ENCODE measurements at regions not wholly inside any gene's neighbourhood (a gene's known extent, or its start where the extent isn't known, plus 50 kb on each side); places are given as distances from the start of the nearest gene placed in this dataset.
"Not testable (repeated sequence)": the region's sequence is repeated elsewhere in the genome, so short reads cannot be mapped to it uniquely, and the experiment has no call there.

GRCh38 chr20:50356962-50357782, 153.0 kb upstream of the PTPN1 start:
- DNase-seq (no peak), ATAC-seq (no peak)
- H3K9me3 ChIP-seq (ENCODE audit: control insufficient read depth, low read length, poor library complexity, severe bottlenecking) = no peaks in the 10 kb centered on the region
- Mint-ChIP-seq H3K27me3 (peaks cover 29% of the 10 kb centered on the region), H3K4me1 (peaks cover 10% of the 10 kb centered on the region), H3K27ac (peak overlapping the region; percentile 27), H3K36me3 (ENCODE audit: low read depth) (peaks cover 4% of the 10 kb centered on the region), H3K4me3 (no peak overlapping the region)

- ATAC-seq = no peak
- peaks cover 4% of the 10 kb centered on the region for H3K36me3 Mint-ChIP-seq (ENCODE audit: low read depth)
- peaks cover 10% of the 10 kb centered on the region for H3K4me1 Mint-ChIP-seq
These were observed 152.4 kb upstream of the PTPN1 start for GRCh38 chr20:50357783-50358161.

DNA sequence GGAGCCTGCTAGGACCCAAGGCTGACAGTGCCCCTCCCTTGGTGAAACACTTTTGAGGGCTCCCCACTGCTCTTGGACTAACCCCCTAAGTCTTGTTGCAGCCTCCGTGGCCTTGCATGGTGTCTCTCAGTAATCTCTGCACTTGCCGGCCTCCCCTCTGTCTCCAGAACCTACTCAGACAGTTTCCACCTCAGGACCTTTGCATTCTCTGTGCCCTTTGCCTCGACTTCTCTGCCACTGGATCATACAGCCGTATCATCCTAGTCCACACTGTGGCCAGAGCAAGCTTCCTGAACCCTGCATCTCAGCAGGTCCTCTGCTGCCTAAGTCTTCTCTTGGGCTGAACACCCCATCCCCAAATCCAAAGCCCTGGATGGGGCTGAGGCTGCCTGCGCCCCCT, 152.0 kb upstream of the PTPN1 start:
- H3K36me3 Mint-ChIP-seq (ENCODE audit: low read depth) = peaks cover 4% of the 10 kb centered on the region
- H3K27me3 Mint-ChIP-seq = peaks cover 19% of the 10 kb centered on the region
- H3K9me3 ChIP-seq (ENCODE audit: control insufficient read depth, low read length, poor library complexity, severe bottlenecking) = no peaks in the 10 kb centered on the region
- H3K4me1 Mint-ChIP-seq = peaks cover 8% of the 10 kb centered on the region
- DNase-seq = no peak
- no peak for ATAC-seq
- no peak overlapping the region for H3K27ac Mint-ChIP-seq
- no peak overlapping the region for H3K4me3 Mint-ChIP-seq

More at GRCh38 chr20:50357783-50358161, 152.4 kb upstream of the PTPN1 start:
- no peaks in the 10 kb centered on the region for H3K9me3 ChIP-seq (ENCODE audit: control insufficient read depth, low read length, poor library complexity, severe bottlenecking)
- H3K4me3 Mint-ChIP-seq = no peak overlapping the region
- H3K27ac Mint-ChIP-seq = no peak overlapping the region
- no peak for DNase-seq
- H3K27me3 Mint-ChIP-seq = peaks cover 23% of the 10 kb centered on the region

GRCh38 chr20:50358971-50359370, 151.2 kb upstream of the PTPN1 start:
- ATAC-seq (no peak), DNase-seq (no peak)
- peaks cover 4% of the 10 kb centered on the region for H3K36me3 Mint-ChIP-seq (ENCODE audit: low read depth)
- peaks cover 23% of the 10 kb centered on the region for H3K27me3 Mint-ChIP-seq
- no peaks in the 10 kb centered on the region for H3K9me3 ChIP-seq (ENCODE audit: control insufficient read depth, low read length, poor library complexity, severe bottlenecking)
- peaks cover 7% of the 10 kb centered on the region for H3K4me1 Mint-ChIP-seq
- H3K4me3 Mint-ChIP-seq = no peak overlapping the region
- no peak overlapping the region for H3K27ac Mint-ChIP-seq

- H3K27me3 Mint-ChIP-seq = peaks cover 28% of the 10 kb centered on the region
- H3K4me1 Mint-ChIP-seq = peaks cover 7% of the 10 kb centered on the region
- H3K27ac Mint-ChIP-seq = no peak overlapping the region
These were observed 150.5 kb upstream of the PTPN1 start for GRCh38 chr20:50359607-50360217.

DNA sequence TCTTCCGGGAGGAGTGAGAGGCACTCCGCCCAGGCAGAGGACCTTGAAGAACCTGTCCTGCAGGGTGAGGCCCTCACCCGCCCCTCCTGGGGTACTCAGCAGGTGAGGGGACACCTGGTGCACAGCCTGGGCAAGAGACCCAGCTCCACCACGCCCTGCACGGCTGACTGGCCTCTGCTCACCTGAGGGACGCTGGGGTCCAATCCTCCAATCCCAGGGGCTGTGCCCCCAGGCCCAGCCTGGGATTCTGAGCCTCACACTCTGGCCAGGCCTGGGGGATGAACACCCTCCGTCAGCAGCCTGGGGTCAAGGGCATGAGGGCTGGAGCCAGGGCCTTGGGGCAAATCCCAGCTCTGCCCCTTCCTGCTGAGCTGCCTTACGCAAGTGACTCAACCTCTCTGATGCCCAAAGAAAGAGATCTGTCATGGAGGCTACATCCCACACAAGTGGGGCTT, 149.9 kb upstream of the PTPN1 start:
- ATAC-seq (no peak), DNase-seq (no peak)
- H3K27ac Mint-ChIP-seq = no peak overlapping the region
- H3K9me3 ChIP-seq (ENCODE audit: control insufficient read depth, low read length, poor library complexity, severe bottlenecking) = no peaks in the 10 kb centered on the region
- H3K27me3 Mint-ChIP-seq = peaks cover 28% of the 10 kb centered on the region
- H3K36me3 Mint-ChIP-seq (ENCODE audit: low read depth) = peaks cover 4% of the 10 kb centered on the region
- peaks cover 7% of the 10 kb centered on the region for H3K4me1 Mint-ChIP-seq
- no peak overlapping the region for H3K4me3 Mint-ChIP-seq

More at GRCh38 chr20:50359607-50360217, 150.5 kb upstream of the PTPN1 start:
- ATAC-seq (no peak), DNase-seq (no peak)
- H3K36me3 Mint-ChIP-seq (ENCODE audit: low read depth) = peaks cover 4% of the 10 kb centered on the region
- no peaks in the 10 kb centered on the region for H3K9me3 ChIP-seq (ENCODE audit: control insufficient read depth, low read length, poor library complexity, severe bottlenecking)
- H3K4me3 Mint-ChIP-seq = no peak overlapping the region

GRCh38 chr20:50360921-50361320, 149.3 kb upstream of the PTPN1 start:
- no peak for ATAC-seq
- H3K27me3 Mint-ChIP-seq = peaks cover 28% of the 10 kb centered on the region
- H3K4me3 Mint-ChIP-seq = no peak overlapping the region
- no peaks in the 10 kb centered on the region for H3K9me3 ChIP-seq (ENCODE audit: control insufficient read depth, low read length, poor library complexity, severe bottlenecking)
- peaks cover 5% of the 10 kb centered on the region for H3K4me1 Mint-ChIP-seq
- H3K27ac Mint-ChIP-seq = no peak overlapping the region
- H3K36me3 Mint-ChIP-seq (ENCODE audit: low read depth) = peaks cover 4% of the 10 kb centered on the region
- DNase-seq = no peak

- not testable (repeated sequence) for H3K9me3 ChIP-seq (ENCODE audit: control insufficient read depth, low read length, poor library complexity, severe bottlenecking); H3K36me3 Mint-ChIP-seq (ENCODE audit: low read depth); H3K4me3 Mint-ChIP-seq; DNase-seq; H3K27ac Mint-ChIP-seq; ATAC-seq
- peaks cover 13% of the 10 kb centered on the region for H3K4me1 Mint-ChIP-seq
- H3K27me3 Mint-ChIP-seq = peaks cover 28% of the 10 kb centered on the region
These were observed 148.0 kb upstream of the PTPN1 start for GRCh38 chr20:50362177-50362576.

DNA sequence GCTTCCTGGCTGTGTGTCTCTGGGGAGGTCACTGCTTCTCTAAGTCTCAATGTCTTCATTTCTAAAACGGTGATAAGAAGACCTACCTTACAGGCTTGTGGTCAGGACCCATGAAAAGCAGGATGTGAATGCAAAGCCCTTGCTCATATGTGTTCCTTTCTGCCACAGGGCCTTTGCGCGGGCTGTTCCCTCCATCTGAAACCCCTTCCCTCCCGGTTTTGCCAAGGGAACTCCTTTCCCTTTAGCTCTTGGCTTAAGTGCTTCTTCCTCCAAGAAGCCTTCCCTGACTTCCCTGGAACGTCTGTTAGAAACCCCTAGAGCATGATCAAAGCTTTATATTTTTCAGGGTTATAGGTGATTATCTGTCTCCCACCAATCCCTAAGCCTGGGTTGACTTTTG, 147.2 kb upstream of the PTPN1 start:
- Mint-ChIP-seq H3K36me3 (ENCODE audit: low read depth) (peaks cover 4% of the 10 kb centered on the region), H3K4me1 (peaks cover 13% of the 10 kb centered on the region), H3K4me3 (no peak overlapping the region), H3K27ac (no peak overlapping the region), H3K27me3 (peaks cover 28% of the 10 kb centered on the region)
- DNase-seq = no peak
- ATAC-seq = no peak
- no peaks in the 10 kb centered on the region for H3K9me3 ChIP-seq (ENCODE audit: control insufficient read depth, low read length, poor library complexity, severe bottlenecking)

- H3K27me3 Mint-ChIP-seq = peaks cover 24% of the 10 kb centered on the region
- no peak overlapping the region for H3K4me3 Mint-ChIP-seq
- ATAC-seq (no peak), DNase-seq (no peak)
- peaks cover 13% of the 10 kb centered on the region for H3K4me1 Mint-ChIP-seq
- peaks cover 4% of the 10 kb centered on the region for H3K36me3 Mint-ChIP-seq (ENCODE audit: low read depth)
- no peak overlapping the region for H3K27ac Mint-ChIP-seq
- H3K9me3 ChIP-seq (ENCODE audit: control insufficient read depth, low read length, poor library complexity, severe bottlenecking) = no peaks in the 10 kb centered on the region
These were observed 146.7 kb upstream of the PTPN1 start for GRCh38 chr20:50363479-50363878.

GRCh38 chr20:50364542-50364941, 145.6 kb upstream of the PTPN1 start:
- Mint-ChIP-seq H3K4me3 (no peak overlapping the region), H3K36me3 (ENCODE audit: low read depth) (peaks cover 2% of the 10 kb centered on the region), H3K27me3 (peaks cover 15% of the 10 kb centered on the region), H3K4me1 (peaks cover 8% of the 10 kb centered on the region), H3K27ac (no peak overlapping the region)
- DNase-seq (no peak), ATAC-seq (no peak)
- H3K9me3 ChIP-seq (ENCODE audit: control insufficient read depth, low read length, poor library complexity, severe bottlenecking) = no peaks in the 10 kb centered on the region

DNA sequence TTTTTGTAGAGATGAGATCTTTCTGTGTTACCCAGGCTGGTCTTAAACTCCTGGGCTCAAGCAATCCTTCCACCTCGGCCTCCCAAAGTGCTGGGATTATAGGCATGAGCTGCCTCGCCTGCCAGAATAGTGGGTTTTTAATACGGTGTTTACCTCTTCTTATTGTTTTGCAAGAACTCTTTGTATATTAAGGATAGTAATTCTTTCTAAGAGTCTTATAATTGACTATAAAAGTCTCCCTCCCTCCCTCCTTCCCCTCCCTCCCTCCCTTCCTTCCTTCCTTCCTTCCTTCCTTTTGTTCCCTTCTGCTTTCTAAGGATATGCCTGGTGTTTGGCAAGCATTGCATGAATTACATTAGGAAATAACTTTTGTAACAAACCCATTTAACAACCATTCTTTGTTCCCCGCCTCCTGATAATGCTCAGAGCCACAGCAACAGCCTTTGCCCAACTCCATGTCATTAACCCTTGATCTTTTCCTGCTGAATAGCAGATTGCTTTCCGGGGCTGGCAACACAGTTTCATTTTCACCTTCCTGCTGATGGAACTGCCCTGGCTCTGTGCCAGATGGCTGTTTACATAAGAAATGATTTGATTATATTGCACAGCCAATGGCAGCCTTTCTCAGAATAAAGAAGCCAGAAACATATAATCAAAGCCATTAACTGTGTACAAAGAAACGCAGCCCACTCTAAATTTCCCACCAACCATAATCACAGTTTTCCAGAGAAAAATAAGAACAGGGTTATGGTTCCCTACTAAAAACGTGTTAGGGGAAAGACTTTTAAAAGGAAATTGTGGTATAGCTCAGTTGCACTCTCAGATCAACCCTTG, 143.7 kb upstream of the PTPN1 start:
- DNase-seq (peak in 1 of 3 donors; percentile 30), ATAC-seq (peak; percentile 37)
- peak overlapping the region; percentile 55 for H3K4me3 Mint-ChIP-seq
- H3K4me1 Mint-ChIP-seq = peaks cover 8% of the 10 kb centered on the region
- no peaks in the 10 kb centered on the region for H3K9me3 ChIP-seq (ENCODE audit: control insufficient read depth, low read length, poor library complexity, severe bottlenecking)
- H3K36me3 Mint-ChIP-seq (ENCODE audit: low read depth) = no peaks in the 10 kb centered on the region
- no peak overlapping the region for H3K27ac Mint-ChIP-seq
- H3K27me3 Mint-ChIP-seq = peaks cover 18% of the 10 kb centered on the region

DNA sequence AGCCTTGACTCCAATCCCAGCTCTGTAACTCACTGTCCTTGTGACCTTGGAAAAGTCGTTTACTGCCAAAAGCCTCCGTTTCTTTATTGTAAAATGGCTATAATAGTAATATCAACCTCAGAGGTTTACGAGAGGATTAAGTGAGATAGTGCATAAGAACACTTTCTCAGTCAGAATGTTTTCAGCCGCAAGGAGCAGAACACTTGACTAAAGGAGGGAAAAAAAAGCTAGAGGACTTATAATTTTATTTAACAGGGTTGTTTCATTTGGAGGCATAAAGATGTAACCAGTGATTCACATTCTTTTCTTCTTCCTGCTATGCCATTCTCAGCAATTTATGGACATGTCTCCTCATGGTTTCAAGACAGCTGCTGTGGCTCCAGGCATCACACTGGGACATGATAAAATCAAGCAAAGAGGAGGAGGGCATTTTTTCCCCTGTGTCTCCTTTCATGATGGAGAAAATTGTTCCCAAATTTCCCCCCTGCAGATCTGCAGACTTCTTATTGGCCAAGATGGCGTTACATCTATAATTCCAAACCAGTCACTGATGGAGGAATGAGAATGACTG, 143.0 kb upstream of the PTPN1 start:
- DNase-seq (no peak), ATAC-seq (no peak)
- no peaks in the 10 kb centered on the region for H3K36me3 Mint-ChIP-seq (ENCODE audit: low read depth)
- H3K4me1 Mint-ChIP-seq = peaks cover 8% of the 10 kb centered on the region
- H3K4me3 Mint-ChIP-seq = no peak overlapping the region
- no peaks in the 10 kb centered on the region for H3K9me3 ChIP-seq (ENCODE audit: control insufficient read depth, low read length, poor library complexity, severe bottlenecking)
- peaks cover 18% of the 10 kb centered on the region for H3K27me3 Mint-ChIP-seq
- no peak overlapping the region for H3K27ac Mint-ChIP-seq
